OCI-LY7 (cell line): ENCODE measurements at regions not wholly inside any gene's neighbourhood (a gene's known extent, or its start where the extent isn't known, plus 50 kb on each side); places are given as distances from the start of the nearest gene placed in this dataset.
"Not testable (repeated sequence)": the region's sequence is repeated elsewhere in the genome, so short reads cannot be mapped to it uniquely, and the experiment has no call there.

Source experiments
- BruUV-seq: library from RNA; stranded (reverse); fragments of 400-500 nt; replicated peaks from 2 replicates; lab custom pipeline; 2021; lab: Mats Ljungman, UMichigan
- CTCF ChIA-PET: fragments of 300-600 bp; sonication (Branson Sonifier 250); formaldehyde crosslinking; loops from one replicate; lab custom pipeline; 2022; ENCODE audit warnings: antibody characterized with exemption; ENCODE audit not compliant: unreplicated experiment; lab: Charles Lee
- POLR2A ChIA-PET: fragments of 300-600 bp; sonication (Branson Sonifier 250); formaldehyde crosslinking; loops from one replicate; lab custom pipeline; 2022; ENCODE audit warnings: antibody characterized with exemption; lab: Charles Lee
- DNase-seq: peaks from one replicate; pipeline ENCODE4 v3.0.0-alpha.2; 2015; ENCODE audit warnings: low spot score
- H2AFZ ChIP-seq: fragments of 200-600 bp; sonication (generic), shearing (Covaris generic); 2 replicates; pipeline ENCODE4 v1.6.1; 2014; ENCODE audit warnings: mild to moderate bottlenecking, antibody characterized with exemption, low read length, moderate library complexity
- H3K27ac ChIP-seq: fragments of 200-600 bp; sonication (generic); 2 replicates; pipeline ENCODE4 v1.5.1; 2014; ENCODE audit warnings: mixed run types, low read depth, mild to moderate bottlenecking, moderate library complexity, low read length, inconsistent platforms; ENCODE audit not compliant: poor library complexity, severe bottlenecking
- H3K36me3 ChIP-seq: fragments of 200-600 bp; sonication (generic); 2 replicates; pipeline ENCODE4 v1.6.1; 2014; ENCODE audit warnings: mild to moderate bottlenecking, antibody characterized with exemption, low read length, moderate library complexity, mixed read lengths; ENCODE audit not compliant: insufficient read depth
- H3K4me1 ChIP-seq: fragments of 200-600 bp; sonication (generic); 2 replicates; pipeline ENCODE4 v1.5.1; 2014; ENCODE audit warnings: mild to moderate bottlenecking, low read length; ENCODE audit not compliant: insufficient read depth, poor library complexity, severe bottlenecking
- H3K4me2 ChIP-seq: fragments of 200-600 bp; sonication (generic); 2 replicates; pipeline ENCODE4 v1.6.1; 2014; ENCODE audit warnings: mild to moderate bottlenecking, low read length
- H3K4me3 ChIP-seq: fragments of 200-600 bp; sonication (generic); 2 replicates; pipeline ENCODE4 v1.5.1; 2014; ENCODE audit warnings: mild to moderate bottlenecking, low read depth, low read length; ENCODE audit not compliant: poor library complexity, severe bottlenecking
- H3K79me2 ChIP-seq: fragments of 200-600 bp; sonication (generic); 2 replicates; pipeline ENCODE4 v1.6.1; 2016; ENCODE audit warnings: low read depth, mild to moderate bottlenecking, low read length, moderate library complexity, mixed read lengths; ENCODE audit not compliant: insufficient read depth
- H3K9me2 ChIP-seq: fragments of 200-600 bp; sonication (generic); 2 replicates; pipeline ENCODE4 v1.6.1; 2016; ENCODE audit warnings: mild to moderate bottlenecking, low read length, mixed read lengths; ENCODE audit not compliant: insufficient read depth
- H3K9me3 ChIP-seq: fragments of 200-600 bp; sonication (generic); 2 replicates; pipeline ENCODE4 v1.6.1; 2014; ENCODE audit warnings: mild to moderate bottlenecking, mixed run types, low read length, mixed read lengths
- H4K20me1 ChIP-seq: fragments of 200-600 bp; sonication (generic); 2 replicates; pipeline ENCODE4 v1.6.1; 2014; ENCODE audit warnings: mild to moderate bottlenecking, antibody characterized with exemption, low read length, moderate library complexity, mixed read lengths; ENCODE audit not compliant: insufficient read depth
- intact Hi-C: fragments of 100-400 bp; cut with micrococcal nuclease; formaldehyde crosslinking; loops from one replicate; pipeline ENCODE4 v1.10.0; 2022; ENCODE audit not compliant: unreplicated experiment

GRCh38 chr7:6977368-6977767 lies 151.3 kb upstream of the CCZ1B start:
- DNase-seq, POLR2A ChIA-PET, H3K36me3 ChIP-seq, H3K9me2 ChIP-seq, intact Hi-C loops, H3K9me3 ChIP-seq, H3K27ac ChIP-seq, H3K79me2 ChIP-seq, H2AFZ ChIP-seq, H3K4me3 ChIP-seq, BruUV-seq, H4K20me1 ChIP-seq, H3K4me1 ChIP-seq, H3K4me2 ChIP-seq, CTCF ChIA-PET: not testable (repeated sequence)

- POLR2A ChIA-PET, H3K4me1 ChIP-seq, H3K9me2 ChIP-seq: not testable (repeated sequence)
Observed at GRCh38 chr7:6978326-6978725, 152.3 kb upstream of the CCZ1B start.

GRCh38 chr7:6979456-6979855 lies 153.4 kb upstream of the CCZ1B start:
- H3K79me2 ChIP-seq, BruUV-seq, H3K36me3 ChIP-seq, H3K4me3 ChIP-seq, CTCF ChIA-PET, POLR2A ChIA-PET, H4K20me1 ChIP-seq, intact Hi-C loops, H3K4me1 ChIP-seq, H3K4me2 ChIP-seq, DNase-seq, H3K9me2 ChIP-seq, H2AFZ ChIP-seq, H3K9me3 ChIP-seq, H3K27ac ChIP-seq: not testable (repeated sequence)

More at GRCh38 chr7:6978326-6978725, 152.3 kb upstream of the CCZ1B start:
- H3K4me3 ChIP-seq, H3K36me3 ChIP-seq, H3K9me3 ChIP-seq, H4K20me1 ChIP-seq, DNase-seq, H3K27ac ChIP-seq, H3K4me2 ChIP-seq, intact Hi-C loops, H3K79me2 ChIP-seq, CTCF ChIA-PET, BruUV-seq, H2AFZ ChIP-seq: not testable (repeated sequence)

- H3K79me2 ChIP-seq, intact Hi-C loops, H3K36me3 ChIP-seq, H3K9me2 ChIP-seq, BruUV-seq, H2AFZ ChIP-seq, DNase-seq, H4K20me1 ChIP-seq, H3K4me1 ChIP-seq, H3K9me3 ChIP-seq, POLR2A ChIA-PET, H3K4me2 ChIP-seq, H3K4me3 ChIP-seq, H3K27ac ChIP-seq: not testable (repeated sequence)
- CTCF ChIA-PET, result interaction anchor here (0.6 kb wide), 1 partner anchor 42 kb away, joined by 3 read pairs; no protein-coding TSS in a partner anchor
Observed at GRCh38 chr7:6982375-6982774, 156.3 kb upstream of the CCZ1B start.

GRCh38 chr7:6986892-6987291 lies 160.8 kb upstream of the CCZ1B start:
- H2AFZ ChIP-seq, POLR2A ChIA-PET, H4K20me1 ChIP-seq, H3K9me3 ChIP-seq, CTCF ChIA-PET, H3K4me1 ChIP-seq, H3K9me2 ChIP-seq, H3K4me3 ChIP-seq, BruUV-seq, H3K79me2 ChIP-seq, intact Hi-C loops, H3K4me2 ChIP-seq, DNase-seq, H3K36me3 ChIP-seq, H3K27ac ChIP-seq: not testable (repeated sequence)

- DNase-seq, H2AFZ ChIP-seq, intact Hi-C loops, H3K4me1 ChIP-seq, H4K20me1 ChIP-seq, H3K4me2 ChIP-seq, CTCF ChIA-PET, H3K36me3 ChIP-seq, H3K79me2 ChIP-seq, H3K27ac ChIP-seq, H3K4me3 ChIP-seq, H3K9me3 ChIP-seq, BruUV-seq, POLR2A ChIA-PET, H3K9me2 ChIP-seq: not testable (repeated sequence)
Observed at GRCh38 chr7:6988608-6989007, 162.5 kb upstream of the CCZ1B start.

- POLR2A ChIA-PET, H3K9me3 ChIP-seq, H3K9me2 ChIP-seq, H3K79me2 ChIP-seq, H4K20me1 ChIP-seq, BruUV-seq, intact Hi-C loops, CTCF ChIA-PET, H3K27ac ChIP-seq, H2AFZ ChIP-seq, H3K4me1 ChIP-seq, DNase-seq, H3K4me2 ChIP-seq, H3K4me3 ChIP-seq, H3K36me3 ChIP-seq: not testable (repeated sequence)
Observed at GRCh38 chr7:6989968-6990367, 163.9 kb upstream of the CCZ1B start.
